NCI-H526 (cell line): ENCODE measurements at regions not wholly inside any gene's neighbourhood (a gene's known extent, or its start where the extent isn't known, plus 50 kb on each side); places are given as distances from the start of the nearest gene placed in this dataset.

Experiments
- DNase-seq, 2 experiments: peaks; one replicate each; lab custom pipeline; 2025; lab: John Stamatoyannopoulos, UW

DNA sequence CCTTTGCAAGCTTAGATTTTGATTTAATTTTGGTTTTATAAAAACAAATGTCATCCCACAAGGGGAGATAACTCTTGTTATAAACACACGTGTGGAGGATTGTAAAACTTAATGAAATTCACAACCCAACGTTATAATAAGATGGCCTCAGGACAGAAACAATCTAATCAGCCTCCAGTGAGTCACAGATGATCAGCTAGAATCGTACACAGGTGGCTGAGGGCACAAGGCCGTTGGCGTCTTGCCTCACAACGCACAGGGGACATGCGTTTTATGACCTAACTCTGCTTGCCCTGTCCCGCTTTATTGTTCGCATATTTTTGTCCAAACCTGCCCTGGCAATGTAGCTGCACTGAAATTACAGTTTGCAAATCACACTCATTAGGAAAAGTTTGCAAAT lies 121.9 kb upstream of the PDZRN3 start:
- DNase-seq: peak; percentile 84

DNA sequence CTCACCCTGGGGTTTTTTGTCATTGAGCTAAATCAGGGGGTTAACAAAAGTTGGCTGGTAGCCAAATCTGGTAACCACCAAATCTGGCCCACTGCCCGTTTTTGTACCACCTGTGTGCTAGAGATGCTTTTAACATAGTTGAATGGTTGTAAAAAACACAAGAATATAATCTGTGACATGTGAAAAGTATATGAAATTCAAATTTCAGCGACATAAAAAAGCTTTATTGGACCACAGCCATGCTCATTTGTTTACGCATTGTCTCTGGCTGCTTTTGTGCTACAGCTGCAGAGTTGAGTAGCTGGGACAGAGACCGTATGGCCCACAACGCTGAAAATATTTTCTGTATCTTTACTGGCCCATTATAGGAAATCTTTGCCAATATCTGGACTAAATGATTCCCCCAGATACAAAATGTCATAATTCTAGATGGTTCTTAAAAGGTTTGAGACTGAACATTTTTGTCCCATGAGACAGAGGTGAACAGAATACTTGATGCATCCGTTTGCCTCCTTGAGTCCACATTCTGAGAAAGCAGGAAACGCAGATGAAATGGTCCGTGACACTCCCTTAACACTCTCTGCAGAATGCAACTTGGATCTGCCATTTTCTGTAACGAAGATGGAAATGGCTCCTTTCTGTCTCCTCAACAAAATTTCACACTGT lies 120.9 kb upstream of the PDZRN3 start:
- DNase-seq: peak; percentile 61 to 80

DNA sequence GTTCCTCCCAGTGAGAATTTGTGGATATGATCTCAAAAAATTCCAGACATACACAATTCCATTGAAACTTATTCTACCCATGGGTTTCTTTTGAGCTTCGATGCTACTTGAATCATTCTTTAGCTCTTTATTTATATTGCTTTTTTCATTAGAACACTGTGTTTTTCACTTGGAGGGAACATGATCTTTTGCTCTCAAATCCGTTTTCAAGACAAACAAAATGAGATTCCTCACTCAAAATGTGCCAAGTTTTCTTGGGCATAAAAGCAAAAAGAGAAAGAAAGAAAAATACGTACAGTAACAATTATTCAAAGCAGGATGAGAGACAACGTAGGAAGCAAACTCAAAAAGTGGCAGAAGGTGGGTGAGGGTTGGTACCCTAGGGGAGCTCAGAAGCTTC lies 118.8 kb upstream of the PDZRN3 start:
- DNase-seq: no peak

DNA sequence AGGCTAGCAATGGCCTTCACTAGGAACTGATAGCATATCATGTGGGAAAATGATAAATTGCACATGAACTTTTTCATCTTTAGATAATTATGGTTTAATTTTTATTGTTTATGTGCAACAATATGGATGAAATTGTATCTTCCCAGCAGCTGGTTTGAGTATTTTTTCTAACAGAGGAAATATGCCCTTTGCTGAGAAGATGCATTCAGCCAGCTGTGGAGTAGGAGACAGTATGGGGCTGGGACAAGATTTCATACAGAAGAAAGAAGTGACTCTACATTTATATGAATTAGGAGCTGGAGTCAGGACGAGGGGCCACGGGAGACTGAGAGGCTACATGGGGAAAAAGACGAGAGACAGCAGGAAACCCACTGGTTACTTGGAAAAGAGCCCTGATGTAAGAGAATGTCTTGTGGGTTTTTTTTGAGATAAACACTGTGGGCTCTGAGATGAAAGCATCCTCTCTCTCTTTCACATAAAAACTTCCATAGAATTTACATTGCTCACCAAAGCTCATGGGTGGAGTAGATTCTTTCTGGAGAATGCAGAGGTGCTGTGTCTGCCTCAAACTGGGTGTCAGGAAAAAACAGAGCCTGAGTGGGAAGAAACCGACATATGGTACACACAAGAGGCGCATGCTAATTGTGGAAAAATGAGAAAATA lies 115.2 kb upstream of the PDZRN3 start:
- DNase-seq: no peak

DNA sequence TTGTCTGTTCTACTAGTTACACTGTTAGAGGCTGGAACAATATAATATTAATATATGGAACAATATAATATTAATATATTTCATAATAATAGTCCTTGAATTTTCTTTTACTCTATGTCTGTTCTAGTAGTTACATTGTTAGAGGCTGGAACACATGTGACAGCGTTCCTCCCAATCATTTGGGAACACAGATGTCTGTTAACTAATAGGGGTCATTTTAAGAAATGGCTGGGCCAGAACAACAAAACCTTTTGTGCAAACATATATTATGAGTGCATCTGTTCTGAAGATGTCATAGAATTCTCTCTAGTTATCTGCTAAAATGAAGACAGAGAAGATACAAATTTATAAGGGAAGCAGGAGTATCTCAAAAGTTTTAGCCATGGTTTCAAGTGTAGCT lies 114.0 kb upstream of the PDZRN3 start:
- no peak for DNase-seq

DNA sequence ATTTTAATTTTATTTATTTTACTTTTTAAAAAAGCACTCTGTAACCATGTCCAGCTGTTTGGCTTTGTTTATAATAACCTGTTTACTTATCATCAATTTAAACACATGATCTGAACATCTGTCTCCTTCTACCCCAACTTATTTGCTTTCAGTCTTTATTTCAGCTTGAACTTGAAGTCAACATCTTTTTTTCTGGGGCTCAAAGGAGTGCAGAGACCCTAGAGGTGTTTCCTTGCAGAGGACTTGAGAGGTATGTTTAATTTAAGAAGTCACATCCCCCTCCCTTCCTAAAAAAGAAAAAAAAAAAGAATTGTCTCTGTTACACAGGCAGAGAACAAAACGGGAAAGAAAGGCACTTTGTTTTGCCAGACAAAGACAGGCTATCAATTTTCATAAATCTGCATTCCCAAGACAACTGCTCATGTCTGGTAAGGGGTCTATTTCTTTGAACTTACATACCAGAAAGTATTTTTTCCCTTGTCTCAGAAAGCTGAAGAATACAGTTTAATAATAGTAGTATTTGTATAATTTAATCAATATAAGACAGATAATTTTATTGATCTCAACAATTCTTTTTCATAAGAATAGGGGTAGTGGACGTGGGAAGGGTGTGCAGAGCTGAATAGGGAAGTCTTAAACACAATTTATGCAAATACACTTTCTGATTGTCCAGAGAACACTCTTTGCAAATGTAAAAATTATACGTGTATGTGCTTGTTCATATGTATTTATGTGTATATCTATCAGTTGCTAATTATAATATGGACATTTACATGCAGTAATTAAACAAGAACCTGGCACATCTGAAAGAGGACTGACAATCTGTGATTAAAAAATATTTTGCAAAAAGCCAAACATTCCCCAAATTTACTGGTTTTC lies 109.7 kb upstream of the PDZRN3 start:
- DNase-seq: peak; percentile 75 to 89

DNA sequence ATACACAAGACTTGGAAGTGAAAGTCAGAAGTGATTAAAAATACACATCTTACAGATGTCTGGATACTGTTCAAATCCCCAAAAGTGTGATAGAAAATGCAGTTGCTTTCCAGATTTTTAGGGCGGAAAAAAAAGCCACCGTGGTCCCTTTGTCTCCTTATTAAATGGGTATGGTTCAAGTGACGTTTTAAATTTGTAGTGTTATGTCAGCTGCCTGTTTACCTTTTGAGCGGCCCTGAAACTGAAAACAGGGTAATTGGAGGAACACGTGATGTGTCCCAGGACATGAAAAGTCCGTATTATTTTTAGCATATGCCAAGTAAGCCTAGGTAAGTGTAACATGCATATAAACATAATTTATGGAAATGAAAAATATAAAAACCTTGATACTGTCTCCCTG lies 109.0 kb upstream of the PDZRN3 start:
- DNase-seq: peak; percentile 27 to 57

DNA sequence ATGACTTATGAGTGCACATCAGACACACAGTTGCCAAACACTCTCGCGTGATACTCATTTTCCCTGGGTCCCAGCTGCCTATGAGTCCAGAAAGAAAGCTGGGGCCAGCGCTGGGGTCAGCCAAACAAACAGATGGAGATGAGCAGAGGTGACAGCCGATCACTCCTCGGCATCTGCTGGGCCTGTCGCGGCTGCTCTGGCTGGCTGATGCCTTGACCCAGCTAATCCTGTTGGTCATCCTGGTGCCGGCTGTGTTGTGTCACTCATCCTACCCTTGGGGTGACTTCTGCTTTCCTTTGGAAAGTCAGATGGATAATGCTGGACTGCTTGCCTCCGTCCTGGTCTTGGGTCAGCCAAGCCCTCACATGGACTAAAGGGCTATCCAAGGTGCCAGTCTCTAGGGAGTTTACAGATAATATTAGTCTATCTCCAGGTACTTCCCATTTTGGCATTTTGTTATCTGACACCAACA lies 105.3 kb upstream of the PDZRN3 start:
- peak in 1 of 2 experiments; percentile 7 for DNase-seq

DNA sequence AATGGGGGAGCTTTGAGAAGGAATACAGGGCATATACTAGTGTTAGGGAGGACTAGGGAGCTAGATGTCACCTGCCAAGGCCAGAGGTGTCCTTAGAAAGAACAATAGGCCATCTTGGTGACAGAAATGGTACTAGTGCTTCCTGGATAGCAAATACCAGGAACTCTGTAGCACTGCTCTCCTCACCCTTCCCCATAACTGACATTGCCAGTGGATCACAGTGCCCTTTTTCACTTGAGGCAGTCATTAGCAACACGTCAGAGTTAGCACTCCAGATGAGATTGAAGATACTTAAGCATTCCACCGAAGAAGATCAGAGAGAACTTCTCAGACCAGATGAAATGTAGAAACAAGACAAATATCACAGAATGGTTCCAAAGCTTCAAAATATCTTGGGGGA lies 103.1 kb upstream of the PDZRN3 start:
- DNase-seq: no peak

DNA sequence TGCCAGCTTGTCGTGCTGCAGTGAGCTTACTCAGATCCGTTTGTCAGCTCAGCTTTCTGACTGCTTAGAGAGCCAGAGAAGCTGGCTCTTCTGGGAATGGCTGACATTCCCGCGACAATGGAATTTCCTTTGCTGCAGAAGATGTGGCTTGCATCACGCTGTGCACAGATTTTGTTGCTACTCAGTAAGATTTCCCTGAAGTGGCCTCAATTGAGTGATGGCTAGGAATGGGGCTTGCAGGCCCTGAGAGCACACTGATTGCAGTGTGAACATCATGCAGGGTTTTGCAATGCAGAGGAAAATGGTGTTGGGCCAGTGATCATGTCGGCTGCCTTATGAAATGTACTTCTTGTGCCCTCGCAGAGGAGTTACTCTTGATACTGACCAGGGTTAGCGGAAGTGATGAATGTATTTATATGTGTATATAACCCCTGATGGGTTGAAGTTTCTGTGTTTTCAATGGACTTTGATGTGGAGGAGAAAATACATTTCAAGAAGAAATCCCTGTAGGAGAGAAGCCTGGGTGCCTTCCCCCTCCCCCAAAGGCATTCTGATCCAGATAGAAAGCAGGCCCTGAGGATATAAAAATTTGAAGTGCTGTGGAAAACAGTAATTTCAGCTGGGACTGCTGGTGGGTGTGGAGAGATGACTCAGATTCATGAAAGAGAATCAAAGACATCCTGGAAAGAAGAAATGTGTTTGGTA lies 102.5 kb upstream of the PDZRN3 start:
- no peak for DNase-seq

DNA sequence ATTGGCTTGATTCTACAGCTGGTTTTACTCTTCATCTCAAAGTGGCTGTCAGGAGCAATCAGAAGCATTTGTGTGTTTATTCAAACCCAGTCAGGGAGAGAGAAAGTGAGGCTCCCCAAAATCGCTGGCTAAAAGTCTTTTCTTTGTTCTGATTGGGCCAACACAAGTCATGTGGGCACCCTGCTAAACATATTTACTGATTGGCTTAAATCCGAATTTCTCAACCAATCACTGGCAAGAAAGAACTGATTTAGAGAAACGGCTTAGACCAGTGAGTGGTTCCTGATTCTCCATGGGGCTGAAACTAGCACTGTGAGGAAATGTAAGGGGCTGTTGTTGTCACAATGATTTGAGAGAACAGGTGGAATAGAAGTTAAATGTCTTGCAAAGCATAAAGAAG lies 98.9 kb upstream of the PDZRN3 start:
- no peak for DNase-seq

DNA sequence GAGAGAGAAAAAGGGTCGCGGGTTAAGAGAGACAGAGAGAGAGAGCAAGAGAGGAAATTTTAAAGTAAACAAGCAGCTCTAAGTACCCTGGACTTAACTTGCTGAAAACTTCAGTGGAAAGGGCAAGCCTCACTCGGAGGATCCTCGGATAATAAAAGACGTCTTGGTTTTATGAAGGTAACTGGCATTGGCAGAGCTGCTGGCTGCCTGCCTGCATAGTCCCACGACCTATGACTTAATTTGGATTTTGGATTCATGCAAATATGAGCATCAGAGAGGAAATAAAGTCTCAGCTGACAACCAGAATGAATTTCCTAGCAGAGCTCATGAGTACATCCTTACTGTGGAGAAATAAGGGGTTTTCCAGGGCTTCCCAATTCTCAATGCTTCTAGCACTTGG lies 95.1 kb upstream of the PDZRN3 start:
- DNase-seq: peak; percentile 4 to 47

DNA sequence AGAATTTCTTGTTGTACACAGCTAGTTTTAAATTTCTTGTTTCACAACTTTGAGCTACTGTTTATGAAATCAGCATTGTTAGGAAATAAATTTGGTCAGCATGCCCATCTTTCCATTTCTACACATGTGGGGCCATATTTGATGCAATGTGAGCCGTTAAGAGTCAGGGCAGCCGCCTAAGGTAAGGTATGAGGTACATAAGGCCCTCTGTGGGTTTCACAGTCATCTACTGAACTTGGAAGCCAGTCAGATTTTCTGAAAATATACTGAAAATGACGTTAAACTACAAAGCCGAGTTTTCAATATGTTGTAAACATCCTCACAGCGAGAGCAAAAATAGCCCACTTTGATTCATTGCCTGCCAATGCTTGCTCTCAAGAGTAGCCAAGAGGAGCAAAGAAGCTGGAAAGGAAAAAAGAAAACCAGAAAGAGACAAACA lies 94.7 kb upstream of the PDZRN3 start:
- DNase-seq: no peak

DNA sequence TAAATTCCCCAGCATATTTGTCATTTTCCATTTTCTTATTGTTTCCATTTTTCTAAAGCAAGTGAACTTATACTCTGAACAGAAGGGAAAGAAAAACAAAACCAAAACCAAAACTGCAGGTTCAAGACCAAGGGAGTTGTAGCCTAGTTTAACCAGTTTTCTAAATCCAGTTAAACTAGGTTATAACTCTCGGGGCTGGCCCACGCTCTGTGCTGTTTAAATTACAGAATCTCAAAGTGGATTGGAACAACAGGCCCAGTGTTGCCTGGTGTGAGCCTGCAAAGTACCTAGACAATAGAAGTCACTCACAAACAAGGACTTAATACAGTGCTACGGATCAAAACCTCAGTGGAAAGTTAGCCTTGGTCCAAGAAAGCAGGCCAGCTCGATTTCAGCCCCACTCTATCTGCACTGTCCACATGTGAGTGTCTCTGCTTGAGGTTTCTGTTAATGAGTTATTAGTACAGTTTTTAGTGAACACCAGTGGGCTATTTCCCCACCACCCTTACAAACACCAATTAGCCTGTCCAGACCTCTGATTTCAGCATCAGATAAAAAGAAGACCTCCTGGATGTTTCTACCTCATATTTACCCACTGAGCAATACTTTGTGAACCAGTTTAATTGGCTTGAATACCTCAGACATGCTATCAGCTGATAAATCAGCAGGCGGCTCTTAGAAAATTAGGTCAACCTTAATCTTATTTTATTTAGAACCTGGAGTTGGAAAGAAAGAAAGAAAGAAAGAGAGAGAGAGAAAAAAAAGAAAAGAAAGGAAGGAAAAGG lies 93.8 kb upstream of the PDZRN3 start:
- DNase-seq: no peak

DNA sequence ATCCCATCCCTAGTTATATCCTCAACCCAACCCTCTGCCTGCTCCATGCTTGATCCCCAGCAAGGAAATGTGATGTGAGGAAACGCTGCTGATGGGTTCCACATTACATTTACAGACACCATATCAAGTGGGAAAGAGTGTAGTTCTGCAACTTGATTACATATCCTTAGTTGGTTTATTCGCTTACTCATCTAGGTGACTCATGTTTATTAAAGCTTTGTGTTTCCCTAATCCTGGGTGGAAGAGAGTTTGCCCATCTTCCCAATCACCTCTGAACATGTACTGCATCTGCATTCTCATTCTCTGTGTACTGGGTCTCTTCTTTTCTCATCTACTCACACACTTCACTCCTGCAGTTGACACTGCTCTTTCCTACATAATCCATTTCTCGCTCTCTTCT lies 91.7 kb upstream of the PDZRN3 start:
- DNase-seq: no peak

DNA sequence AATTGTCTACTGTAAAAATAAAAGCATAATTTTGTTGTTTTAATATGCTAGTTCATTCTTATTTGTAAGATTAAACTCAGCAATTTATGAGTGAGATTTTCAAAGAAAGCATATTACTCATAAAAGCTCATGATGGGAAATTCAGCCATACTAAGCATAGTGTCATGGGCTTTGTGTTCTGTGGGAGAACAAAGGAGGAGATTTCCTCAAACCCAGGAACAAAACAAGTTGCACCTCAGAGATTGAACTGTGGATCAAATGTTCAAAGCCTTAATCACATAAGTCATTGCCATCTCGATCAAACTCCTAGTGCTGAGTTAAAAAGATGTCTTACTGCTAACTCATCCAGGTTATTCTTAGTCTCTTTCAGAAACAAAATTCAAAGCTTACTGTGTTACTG lies 85.6 kb upstream of the PDZRN3 start:
- no peak for DNase-seq

DNA sequence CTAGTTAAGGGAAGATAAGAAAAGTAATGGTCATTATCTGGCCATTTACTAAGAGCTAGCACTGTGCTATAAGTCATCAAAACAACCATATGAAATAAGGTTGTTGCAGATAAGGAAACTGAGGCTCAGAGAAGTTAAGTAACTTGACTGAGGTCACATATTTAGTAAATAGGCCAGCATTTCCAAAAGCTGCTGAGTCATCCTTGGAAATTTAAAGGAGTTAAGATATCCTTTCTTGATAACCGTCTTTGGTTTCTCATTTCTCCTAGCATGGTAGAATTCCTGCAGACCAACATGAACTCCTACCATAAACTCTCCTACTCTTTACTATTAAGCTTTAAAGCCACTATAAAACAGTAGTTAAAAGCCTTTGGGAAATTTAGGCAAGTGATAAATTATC lies 85.0 kb upstream of the PDZRN3 start:
- no peak for DNase-seq

DNA sequence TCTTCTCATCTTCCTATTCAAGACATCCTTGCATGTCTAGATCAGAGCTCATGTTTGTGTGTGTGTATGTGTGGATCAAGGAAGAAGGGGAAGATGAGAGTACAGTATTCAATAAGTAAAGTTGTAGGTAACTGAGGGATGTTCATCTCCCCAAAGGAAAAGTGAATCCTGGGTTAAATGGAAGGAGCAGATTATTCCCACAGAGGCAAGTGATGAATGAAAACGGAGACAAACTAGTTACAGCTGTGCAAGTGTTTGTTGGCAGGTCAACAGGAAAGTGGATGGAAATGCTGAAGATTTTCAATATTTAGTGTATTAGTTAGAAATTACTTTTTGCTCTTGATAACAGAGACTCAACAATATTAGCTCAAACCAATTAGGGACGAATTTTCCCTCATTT lies 84.2 kb upstream of the PDZRN3 start:
- DNase-seq: no peak

DNA sequence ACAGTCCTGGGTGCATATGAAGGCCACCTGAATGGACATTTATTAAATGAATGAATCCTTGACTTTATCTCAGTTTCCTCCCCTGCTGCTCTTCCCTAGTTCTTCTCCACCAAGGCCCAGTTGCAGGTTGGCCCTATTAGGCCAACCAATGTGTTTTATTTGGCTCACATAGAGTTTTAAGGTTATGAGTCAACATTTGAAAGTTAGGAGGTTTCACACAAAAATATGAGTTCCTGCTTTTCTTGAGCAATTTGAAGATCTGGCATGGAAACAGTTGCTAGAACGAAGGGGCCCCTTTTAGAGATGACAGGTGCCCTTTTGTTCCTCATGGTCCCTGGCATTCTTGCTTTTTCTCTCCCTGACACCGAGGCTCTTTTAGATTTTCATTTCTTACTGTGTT lies 83.0 kb upstream of the PDZRN3 start:
- DNase-seq: no peak

DNA sequence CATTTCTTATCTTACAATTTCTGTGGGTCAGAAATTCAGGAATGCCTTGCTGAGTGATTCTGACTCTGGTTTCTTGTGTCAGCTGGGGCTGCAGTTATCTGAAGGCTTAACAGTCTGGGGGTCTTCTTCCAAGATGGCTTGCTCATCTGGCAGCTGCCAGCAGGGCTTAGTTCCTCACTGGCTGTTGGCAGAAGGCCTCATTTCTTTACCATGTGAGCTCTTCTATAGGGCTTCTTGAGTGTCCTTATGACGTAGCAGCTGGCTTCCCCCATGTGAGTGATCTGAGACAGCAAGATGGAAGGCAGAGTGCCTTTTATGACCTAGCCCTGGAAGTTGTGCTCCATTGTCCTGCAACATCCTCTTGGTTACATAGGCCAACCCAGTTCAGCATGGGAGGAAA lies 82.0 kb upstream of the PDZRN3 start:
- DNase-seq: no peak

DNA sequence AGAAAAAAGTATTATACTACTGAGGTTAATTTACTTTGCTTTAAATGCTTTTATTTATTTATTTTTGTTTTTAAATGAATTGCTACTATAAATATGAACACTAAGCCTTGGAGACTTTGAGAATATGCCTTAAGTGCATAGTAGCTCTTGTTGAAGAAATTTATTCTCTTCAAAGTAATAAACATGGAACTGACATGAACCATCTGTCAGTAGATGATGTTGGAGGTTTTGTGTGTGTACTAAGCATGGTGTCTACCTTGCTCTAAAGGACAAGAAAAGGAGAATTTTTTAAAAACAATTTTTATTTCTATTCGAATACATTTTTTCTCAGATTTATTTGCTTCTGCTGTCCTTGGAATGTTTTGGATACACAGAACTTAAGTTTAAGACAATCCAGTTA lies 81.1 kb upstream of the PDZRN3 start:
- no peak for DNase-seq
